ENCODE measurements at regions not wholly inside any gene's neighbourhood (a gene's known extent, or its start where the extent isn't known, plus 50 kb on each side); places are given as distances from the start of the nearest gene placed in this dataset.

GRCh38 chr1:67534627-67535065, 104.4 kb upstream of the SERBP1 start:
- TF ChIP-seq CTCF (IDR thresholded peaks at IDR 0.05) (no peak), EP300 (IDR thresholded peaks at IDR 0.05) (no peak), POLR2A (IDR thresholded peaks at IDR 0.05) (no peak)
